ENCODE measurements at regions not wholly inside any gene's neighbourhood (a gene's known extent, or its start where the extent isn't known, plus 50 kb on each side); places are given as distances from the start of the nearest gene placed in this dataset.

DNA sequence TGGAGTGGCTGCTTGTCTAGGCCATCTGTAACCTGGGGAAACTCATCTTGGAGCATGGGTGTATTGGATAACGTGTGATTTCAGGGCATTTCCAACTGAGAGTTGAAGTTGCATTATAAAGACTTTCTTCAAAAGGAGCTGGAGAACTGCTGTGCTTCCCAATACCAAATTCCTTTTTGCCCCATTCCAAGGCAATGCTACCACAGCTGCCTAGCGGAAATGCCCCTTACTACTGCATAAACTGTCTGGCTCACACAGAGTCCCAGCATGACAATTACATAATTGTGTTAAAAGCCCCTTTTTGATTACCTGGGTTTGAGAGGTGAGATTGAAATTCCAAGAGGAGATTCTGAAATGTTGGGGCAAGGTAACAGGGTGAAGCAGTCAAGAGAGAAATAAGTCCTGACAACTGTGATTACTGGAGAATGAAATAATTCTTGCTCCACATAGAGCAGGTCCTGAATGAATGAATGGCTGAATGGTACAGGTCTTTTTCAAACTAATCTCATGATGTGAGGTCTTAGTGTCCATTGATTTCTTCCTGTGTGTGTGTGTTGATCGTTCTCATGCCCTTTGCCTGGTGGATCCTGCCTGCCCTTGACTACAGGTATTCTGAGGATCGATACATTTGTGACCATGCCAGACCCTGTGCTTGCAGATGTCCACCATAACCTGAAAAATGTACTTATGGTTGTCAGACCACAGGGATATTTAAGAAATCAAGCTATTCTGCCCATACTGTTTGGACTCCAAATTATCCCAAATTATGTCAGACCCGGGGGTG is 386.5 kb downstream of the GRIN2B start:
- TF ChIP-seq, protein P1, sequence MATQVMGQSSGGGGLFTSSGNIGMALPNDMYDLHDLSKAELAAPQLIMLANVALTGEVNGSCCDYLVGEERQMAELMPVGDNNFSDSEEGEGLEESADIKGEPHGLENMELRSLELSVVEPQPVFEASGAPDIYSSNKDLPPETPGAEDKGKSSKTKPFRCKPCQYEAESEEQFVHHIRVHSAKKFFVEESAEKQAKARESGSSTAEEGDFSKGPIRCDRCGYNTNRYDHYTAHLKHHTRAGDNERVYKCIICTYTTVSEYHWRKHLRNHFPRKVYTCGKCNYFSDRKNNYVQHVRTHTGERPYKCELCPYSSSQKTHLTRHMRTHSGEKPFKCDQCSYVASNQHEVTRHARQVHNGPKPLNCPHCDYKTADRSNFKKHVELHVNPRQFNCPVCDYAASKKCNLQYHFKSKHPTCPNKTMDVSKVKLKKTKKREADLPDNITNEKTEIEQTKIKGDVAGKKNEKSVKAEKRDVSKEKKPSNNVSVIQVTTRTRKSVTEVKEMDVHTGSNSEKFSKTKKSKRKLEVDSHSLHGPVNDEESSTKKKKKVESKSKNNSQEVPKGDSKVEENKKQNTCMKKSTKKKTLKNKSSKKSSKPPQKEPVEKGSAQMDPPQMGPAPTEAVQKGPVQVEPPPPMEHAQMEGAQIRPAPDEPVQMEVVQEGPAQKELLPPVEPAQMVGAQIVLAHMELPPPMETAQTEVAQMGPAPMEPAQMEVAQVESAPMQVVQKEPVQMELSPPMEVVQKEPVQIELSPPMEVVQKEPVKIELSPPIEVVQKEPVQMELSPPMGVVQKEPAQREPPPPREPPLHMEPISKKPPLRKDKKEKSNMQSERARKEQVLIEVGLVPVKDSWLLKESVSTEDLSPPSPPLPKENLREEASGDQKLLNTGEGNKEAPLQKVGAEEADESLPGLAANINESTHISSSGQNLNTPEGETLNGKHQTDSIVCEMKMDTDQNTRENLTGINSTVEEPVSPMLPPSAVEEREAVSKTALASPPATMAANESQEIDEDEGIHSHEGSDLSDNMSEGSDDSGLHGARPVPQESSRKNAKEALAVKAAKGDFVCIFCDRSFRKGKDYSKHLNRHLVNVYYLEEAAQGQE (IDR thresholded peaks at IDR 0.05; ENCODE audit: insufficient read depth in 1 of 2, low read depth in 2 of 2, low read length in 2 of 2): no peak
- no peak for TF ChIP-seq POLR2AphosphoS5 (IDR thresholded peaks at IDR 0.05; ENCODE audit: low read depth, low read length)
- TF ChIP-seq TAF1 (IDR thresholded peaks at IDR 0.05; ENCODE audit: borderline replicate concordance, insufficient read depth, low read length): no peak
- TF ChIP-seq SIN3A (IDR thresholded peaks at IDR 0.05; ENCODE audit: borderline replicate concordance, insufficient read depth, low read length): no peak
- TF ChIP-seq FOXP2 (optimal IDR thresholded peaks at IDR 0.05; ENCODE audit: borderline replicate concordance, extremely low read depth, extremely low read length, insufficient read depth): no peak

DNA sequence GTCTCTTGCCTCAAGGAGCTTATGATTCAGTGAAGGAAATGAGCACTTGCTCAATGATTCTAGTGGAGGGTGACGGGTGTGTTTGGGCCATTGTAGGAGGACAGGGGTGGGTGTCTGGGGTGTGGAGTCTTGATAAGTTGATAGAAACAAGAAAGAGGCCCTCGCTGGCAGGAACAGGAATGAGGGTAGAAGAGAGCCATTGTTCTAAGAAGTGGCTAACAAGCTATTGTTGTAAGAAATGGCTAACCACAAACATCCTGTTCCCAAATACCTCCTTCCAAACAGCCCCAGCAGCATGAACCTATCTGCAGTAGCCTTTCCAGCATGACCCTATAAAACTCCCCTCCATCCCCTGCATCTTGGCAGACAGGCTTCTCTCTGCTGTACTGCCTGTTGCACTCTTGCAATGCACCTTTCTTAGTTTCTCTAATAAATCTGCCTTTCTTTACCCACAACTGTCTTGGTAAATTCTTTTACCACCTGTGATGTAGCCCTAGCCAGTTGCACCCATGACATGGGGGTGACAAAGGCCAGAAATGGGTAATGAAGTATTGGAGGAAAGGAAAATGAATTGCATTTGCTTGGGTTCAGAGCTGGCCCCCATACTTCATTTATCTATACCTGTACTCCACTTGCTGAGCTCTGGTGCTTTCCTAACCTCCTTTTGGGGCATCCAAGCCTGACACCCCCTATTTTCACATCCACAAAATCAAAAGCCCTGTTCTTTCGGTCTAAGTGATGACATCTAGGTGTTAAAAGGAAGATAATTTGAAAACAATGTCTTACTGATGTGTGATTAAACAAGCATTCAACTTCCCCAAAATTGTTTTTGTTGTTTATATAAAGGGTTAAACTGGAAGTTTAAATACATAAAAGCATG is 389.1 kb downstream of the GRIN2B start:
- TF ChIP-seq POLR2AphosphoS5 (IDR thresholded peaks at IDR 0.05; ENCODE audit: low read depth, low read length) (no peak), SIN3A (IDR thresholded peaks at IDR 0.05; ENCODE audit: borderline replicate concordance, insufficient read depth, low read length) (no peak), TAF1 (IDR thresholded peaks at IDR 0.05; ENCODE audit: borderline replicate concordance, insufficient read depth, low read length) (no peak), FOXP2 (optimal IDR thresholded peaks at IDR 0.05; ENCODE audit: borderline replicate concordance, extremely low read depth, extremely low read length, insufficient read depth) (no peak)
- TF ChIP-seq, protein P1 (IDR thresholded peaks at IDR 0.05; ENCODE audit: insufficient read depth in 1 of 2, low read depth in 2 of 2, low read length in 2 of 2): no peak

DNA sequence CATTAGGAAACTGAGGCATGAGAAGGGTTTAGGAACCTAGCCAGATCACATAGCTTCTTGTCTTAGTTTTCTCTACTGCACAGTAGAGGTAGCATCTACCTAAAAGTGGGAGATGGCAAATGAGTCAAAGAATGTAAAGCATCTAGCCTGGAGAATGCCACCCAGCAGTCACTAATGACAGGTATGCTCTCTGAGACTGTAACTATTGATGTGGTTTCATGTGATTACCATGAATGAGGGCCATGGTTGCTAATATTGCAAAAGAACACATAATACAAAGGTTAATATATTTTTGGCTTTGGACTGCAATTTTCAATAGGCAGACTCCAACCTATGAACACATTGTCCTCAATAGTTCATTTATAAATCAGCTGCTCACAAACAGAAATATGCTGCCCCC is 389.9 kb downstream of the GRIN2B start:
- TF ChIP-seq, protein P1 (IDR thresholded peaks at IDR 0.05; ENCODE audit: insufficient read depth in 1 of 2, low read depth in 2 of 2, low read length in 2 of 2): no peak
- TF ChIP-seq TAF1 (IDR thresholded peaks at IDR 0.05; ENCODE audit: borderline replicate concordance, insufficient read depth, low read length): no peak
- no peak for TF ChIP-seq POLR2AphosphoS5 (IDR thresholded peaks at IDR 0.05; ENCODE audit: low read depth, low read length)
- no peak for TF ChIP-seq FOXP2 (optimal IDR thresholded peaks at IDR 0.05; ENCODE audit: borderline replicate concordance, extremely low read depth, extremely low read length, insufficient read depth)
- no peak for TF ChIP-seq SIN3A (IDR thresholded peaks at IDR 0.05; ENCODE audit: borderline replicate concordance, insufficient read depth, low read length)

DNA sequence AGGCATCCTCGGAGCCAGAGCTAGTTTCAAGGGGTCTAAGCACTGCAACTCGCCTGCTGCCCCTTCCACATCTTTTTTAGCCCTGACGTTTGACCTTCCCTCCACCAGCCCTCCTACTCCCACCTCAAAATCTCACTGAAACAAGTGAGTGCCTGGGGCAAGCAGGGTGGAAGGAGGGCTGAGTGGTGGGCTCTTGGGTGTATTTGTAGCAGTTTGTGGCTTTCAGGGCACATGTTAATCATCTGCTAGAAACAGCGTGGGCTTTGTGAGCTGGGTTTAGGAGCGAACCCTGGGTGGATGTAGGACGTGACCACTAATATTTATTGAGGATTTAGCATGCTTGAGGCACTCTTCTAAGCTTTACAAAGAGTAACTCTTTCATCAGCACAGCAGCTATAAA is 390.3 kb downstream of the GRIN2B start:
- TF ChIP-seq FOXP2 (optimal IDR thresholded peaks at IDR 0.05; ENCODE audit: borderline replicate concordance, extremely low read depth, extremely low read length, insufficient read depth) (no peak), SIN3A (IDR thresholded peaks at IDR 0.05; ENCODE audit: borderline replicate concordance, insufficient read depth, low read length) (no peak), POLR2AphosphoS5 (IDR thresholded peaks at IDR 0.05; ENCODE audit: low read depth, low read length) (no peak), TAF1 (IDR thresholded peaks at IDR 0.05; ENCODE audit: borderline replicate concordance, insufficient read depth, low read length) (no peak)
- TF ChIP-seq, protein P1 (IDR thresholded peaks at IDR 0.05; ENCODE audit: insufficient read depth in 1 of 2, low read depth in 2 of 2, low read length in 2 of 2): no peak

Measured in PFSK-1 (cell line).